Natural killer cell treated with Interleukin-12 subunit alpha and Interleukin-12 subunit beta and Interleukin-15 and Interleukin-18, amount 100 ng/mL, for 72 hours (primary cell): ENCODE measurements at regions not wholly inside any gene's neighbourhood (a gene's known extent, or its start where the extent isn't known, plus 50 kb on each side); places are given as distances from the start of the nearest gene placed in this dataset.
A peak's percentile ranks its signal among the peaks of the same experiment; 100 is the strongest.

ENCODE experiments used
- ATAC-seq, 2 donors: fragments of 150-1000 bp; cut with Tn5 transposase in 1 of 2; sonication (Bioruptor Pico), chemical (Tn5 transposase) in 1 of 2; 2 replicates each; pipeline ENCODE4 v1.10.0; 2021
- DNase-seq: peaks from one replicate; pipeline ENCODE4 v3.0.0; 2022; ENCODE audit warnings: low spot score
- H3K27ac Mint-ChIP-seq, 2 donors: 1 replicate in 1 of 2; 2 replicates in 1 of 2; pipeline ENCODE4 v1.8.0; 2022; ENCODE audit warnings: mixed read lengths in 2 of 2, mild to moderate bottlenecking in 1 of 2, moderate library complexity in 1 of 2
- H3K27me3 Mint-ChIP-seq, 2 donors: 1 replicate in 1 of 2; 2 replicates in 1 of 2; pipeline ENCODE4 v1.8.0; 2022; ENCODE audit warnings: mixed read lengths in 2 of 2
- H3K36me3 Mint-ChIP-seq: one replicate; pipeline ENCODE4 v1.8.0; 2022; ENCODE audit warnings: mixed read lengths
- H3K4me1 Mint-ChIP-seq, 2 donors: 1 replicate in 1 of 2; 2 replicates in 1 of 2; pipeline ENCODE4 v1.8.0; 2022; ENCODE audit warnings: low read depth in 2 of 2, mixed read lengths in 2 of 2, mild to moderate bottlenecking in 1 of 2
- H3K4me3 Mint-ChIP-seq: one replicate; pipeline ENCODE4 v1.8.0; 2022; ENCODE audit warnings: mixed read lengths
- H3K9me3 Mint-ChIP-seq: 2 replicates; pipeline ENCODE4 v1.8.0; 2022; ENCODE audit warnings: mixed read lengths

DNA sequence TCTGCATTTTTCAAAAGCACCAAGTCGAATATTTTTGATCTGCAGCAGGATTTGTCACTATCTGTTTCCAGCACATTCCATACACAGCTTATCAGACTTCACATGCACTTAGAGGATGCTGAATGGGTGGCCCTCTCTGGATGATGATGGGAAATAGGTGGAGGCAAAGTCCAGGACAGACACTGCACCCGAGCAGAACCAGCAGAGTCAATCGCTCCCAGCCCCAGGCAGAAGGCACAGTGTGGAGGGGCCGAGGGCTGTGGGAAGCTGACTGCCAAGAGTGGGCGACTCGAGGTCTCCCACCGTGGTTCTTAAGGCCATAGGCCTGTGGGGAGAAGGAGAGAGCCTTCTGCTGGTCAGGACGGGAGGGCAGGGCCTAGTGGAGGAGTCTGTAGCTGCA, 490.2 kb upstream of the MGMT start:
- Mint-ChIP-seq H3K27ac (no peak overlapping the region), H3K4me3 (no peak overlapping the region), H3K36me3 (no peaks in the 10 kb centered on the region), H3K27me3 (no peaks in the 10 kb centered on the region), H3K9me3 (no peaks in the 10 kb centered on the region), H3K4me1 (no peaks in the 10 kb centered on the region)
- DNase-seq, result no peak
- no peak for ATAC-seq

DNA sequence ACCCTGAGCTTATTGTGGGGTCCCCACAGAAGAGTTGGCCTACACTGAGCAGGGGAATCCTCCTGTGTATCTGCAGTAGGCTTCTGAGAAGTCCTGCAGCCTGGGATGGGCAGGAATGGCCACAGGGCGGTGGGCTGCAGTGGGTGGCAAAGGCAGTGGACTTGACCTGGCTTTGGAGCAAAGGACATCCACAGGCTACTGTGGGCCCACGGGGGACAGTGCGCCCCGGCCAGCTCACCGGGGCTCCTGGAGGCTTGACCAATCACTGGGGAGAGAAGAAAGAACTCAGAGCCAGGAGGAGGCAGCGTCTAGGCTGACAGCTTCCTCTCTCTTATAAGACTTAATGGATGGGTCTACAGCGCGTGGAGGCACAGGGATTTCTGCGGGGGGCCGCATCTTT, 488.8 kb upstream of the MGMT start:
- Mint-ChIP-seq H3K27ac (no peak overlapping the region), H3K9me3 (no peaks in the 10 kb centered on the region), H3K36me3 (no peaks in the 10 kb centered on the region), H3K27me3 (no peaks in the 10 kb centered on the region), H3K4me3 (no peak overlapping the region), H3K4me1 (no peaks in the 10 kb centered on the region)
- DNase-seq (no peak), ATAC-seq (peak; percentile 13 to 14)

DNA sequence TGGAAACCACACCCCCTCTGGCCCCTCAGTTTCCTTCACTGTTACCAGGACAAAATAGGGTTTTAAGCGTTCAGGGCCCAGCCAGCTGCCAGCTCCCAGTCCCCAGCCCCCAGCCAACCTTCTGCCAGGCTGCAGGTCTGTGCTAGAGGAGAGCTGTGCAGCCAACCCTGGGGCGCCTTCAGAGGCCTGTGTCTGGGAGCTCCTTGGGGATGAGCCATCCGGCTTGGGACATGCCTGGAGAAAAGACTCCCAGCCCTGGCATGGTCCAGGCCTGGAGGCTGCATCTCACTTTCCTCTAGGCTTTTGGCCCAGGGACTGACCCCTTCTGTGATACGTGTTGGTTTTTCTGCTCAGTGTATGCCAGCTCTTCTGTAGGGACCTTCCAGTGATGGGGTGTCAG, 487.6 kb upstream of the MGMT start:
- Mint-ChIP-seq H3K9me3 (no peaks in the 10 kb centered on the region), H3K4me1 (no peaks in the 10 kb centered on the region), H3K36me3 (no peaks in the 10 kb centered on the region), H3K27me3 (peaks cover 0 to under 1% of the 10 kb centered on the region in 2 donors), H3K4me3 (no peak overlapping the region), H3K27ac (no peak overlapping the region)
- ATAC-seq, result peak; percentile 2 to 29
- DNase-seq, result no peak

DNA sequence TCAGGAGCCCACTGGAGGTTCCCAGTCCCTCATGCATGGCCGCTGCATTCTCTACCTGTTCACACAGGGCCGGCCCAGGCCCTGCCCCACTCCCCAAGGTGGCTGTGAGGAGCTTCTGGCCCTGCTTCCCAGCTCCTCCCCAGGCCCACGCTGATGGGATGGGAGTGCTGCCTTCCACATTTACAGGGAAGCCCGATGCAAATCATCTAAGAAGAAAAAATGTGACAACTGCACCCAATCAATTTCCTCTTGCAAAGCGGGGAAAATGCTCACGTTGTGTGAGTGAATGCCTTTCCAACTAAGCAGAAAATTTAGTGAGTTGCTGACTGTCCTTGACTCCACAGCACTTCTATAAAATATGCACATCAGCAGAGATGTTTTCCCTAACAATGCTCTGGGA, 485.8 kb upstream of the MGMT start:
- ATAC-seq, result no peak
- H3K4me1 Mint-ChIP-seq, result no peaks in the 10 kb centered on the region
- no peaks in the 10 kb centered on the region for H3K9me3 Mint-ChIP-seq

DNA sequence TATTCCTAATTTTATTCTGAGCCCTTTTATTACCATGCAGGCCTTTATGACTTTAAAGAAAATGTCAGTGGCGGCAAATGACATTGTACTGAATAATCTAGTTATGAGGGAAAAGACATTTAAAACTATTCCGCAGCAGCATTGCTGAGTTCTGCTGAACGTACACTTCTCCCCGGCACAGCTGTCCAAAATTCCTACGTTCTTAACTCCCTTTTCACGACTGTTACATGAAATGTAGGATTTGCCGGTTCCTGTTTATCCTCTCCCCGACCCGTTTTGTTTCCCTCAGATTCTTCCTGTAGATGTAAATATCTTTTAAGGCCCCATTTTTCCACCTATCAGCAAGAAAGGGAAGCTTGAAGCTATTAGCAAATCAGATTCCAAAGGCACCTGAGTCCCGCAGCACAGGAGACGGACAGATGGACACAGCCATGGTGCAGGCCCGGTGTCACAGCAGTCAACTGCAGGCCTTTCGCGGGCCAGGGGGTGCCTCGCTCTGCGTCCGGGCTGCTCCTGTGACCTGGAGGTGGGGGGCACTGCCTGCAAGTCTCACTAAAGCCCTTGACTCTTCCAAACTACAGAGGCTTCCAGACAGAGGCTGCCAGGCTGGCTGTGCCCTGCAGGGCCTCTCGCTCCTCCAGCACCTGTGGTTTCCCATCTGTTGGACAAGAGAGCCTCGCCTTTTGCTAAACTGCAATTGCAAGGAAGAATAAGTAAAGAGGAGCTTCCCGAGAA, 485.0 kb upstream of the MGMT start:
- H3K9me3 Mint-ChIP-seq, result no peaks in the 10 kb centered on the region
- ATAC-seq, result no peak

More for the DNA sequence above, 485.8 kb upstream of the MGMT start:
- Mint-ChIP-seq H3K27me3 (peaks cover 0 to 9% of the 10 kb centered on the region in 2 donors), H3K27ac (no peak overlapping the region), H3K36me3 (no peaks in the 10 kb centered on the region), H3K4me3 (no peak overlapping the region)
- no peak for DNase-seq

GRCh38 chr10:128982616-128982915, 484.5 kb upstream of the MGMT start:
- ATAC-seq, result no peak
- Mint-ChIP-seq H3K36me3 (no peaks in the 10 kb centered on the region), H3K4me1 (no peaks in the 10 kb centered on the region), H3K9me3 (no peaks in the 10 kb centered on the region), H3K27me3 (peaks cover 3 to 13% of the 10 kb centered on the region in 2 donors), H3K4me3 (no peak overlapping the region), H3K27ac (no peak overlapping the region)
- DNase-seq, result no peak

More for the DNA sequence above, 485.0 kb upstream of the MGMT start:
- Mint-ChIP-seq H3K27me3 (peaks cover 0 to 9% of the 10 kb centered on the region in 2 donors), H3K4me1 (no peaks in the 10 kb centered on the region), H3K27ac (no peak overlapping the region), H3K4me3 (no peak overlapping the region), H3K36me3 (no peaks in the 10 kb centered on the region)
- DNase-seq, result no peak

- H3K27me3 Mint-ChIP-seq, result peaks cover 13 to 16% of the 10 kb centered on the region in 2 donors
- DNase-seq, result no peak
- no peak overlapping the region for H3K4me3 Mint-ChIP-seq
- no peaks in the 10 kb centered on the region for H3K9me3 Mint-ChIP-seq
- H3K36me3 Mint-ChIP-seq, result no peaks in the 10 kb centered on the region
- no peaks in the 10 kb centered on the region for H3K4me1 Mint-ChIP-seq
- no peak overlapping the region for H3K27ac Mint-ChIP-seq
- ATAC-seq, result no peak
Measured at GRCh38 chr10:128985036-128985435, 482.0 kb upstream of the MGMT start.

- ATAC-seq, result no peak
- Mint-ChIP-seq H3K27me3 (peaks cover 9 to 23% of the 10 kb centered on the region in 2 donors), H3K36me3 (no peaks in the 10 kb centered on the region), H3K27ac (no peak overlapping the region), H3K4me1 (no peaks in the 10 kb centered on the region), H3K4me3 (no peak overlapping the region), H3K9me3 (no peaks in the 10 kb centered on the region)
- DNase-seq, result no peak
Measured at GRCh38 chr10:128990986-128991385, 476.1 kb upstream of the MGMT start.

- no peak for DNase-seq
- no peak overlapping the region for H3K4me3 Mint-ChIP-seq
- H3K27me3 Mint-ChIP-seq, result peaks cover 5 to 18% of the 10 kb centered on the region in 2 donors
- no peaks in the 10 kb centered on the region for H3K36me3 Mint-ChIP-seq
- no peaks in the 10 kb centered on the region for H3K9me3 Mint-ChIP-seq
- H3K27ac Mint-ChIP-seq, result no peak overlapping the region
- no peaks in the 10 kb centered on the region for H3K4me1 Mint-ChIP-seq
- ATAC-seq, result no peak
Measured at GRCh38 chr10:128992770-128993169, 474.3 kb upstream of the MGMT start.

GRCh38 chr10:128993443-128993842, 473.6 kb upstream of the MGMT start:
- no peak overlapping the region for H3K4me3 Mint-ChIP-seq
- ATAC-seq (peak in 1 of 2 donors; percentile 41), DNase-seq (no peak)
- H3K9me3 Mint-ChIP-seq, result no peaks in the 10 kb centered on the region
- H3K36me3 Mint-ChIP-seq, result no peaks in the 10 kb centered on the region
- H3K27me3 Mint-ChIP-seq, result peaks cover 5 to 11% of the 10 kb centered on the region in 2 donors
- H3K27ac Mint-ChIP-seq, result no peak overlapping the region
- H3K4me1 Mint-ChIP-seq, result no peaks in the 10 kb centered on the region

DNA sequence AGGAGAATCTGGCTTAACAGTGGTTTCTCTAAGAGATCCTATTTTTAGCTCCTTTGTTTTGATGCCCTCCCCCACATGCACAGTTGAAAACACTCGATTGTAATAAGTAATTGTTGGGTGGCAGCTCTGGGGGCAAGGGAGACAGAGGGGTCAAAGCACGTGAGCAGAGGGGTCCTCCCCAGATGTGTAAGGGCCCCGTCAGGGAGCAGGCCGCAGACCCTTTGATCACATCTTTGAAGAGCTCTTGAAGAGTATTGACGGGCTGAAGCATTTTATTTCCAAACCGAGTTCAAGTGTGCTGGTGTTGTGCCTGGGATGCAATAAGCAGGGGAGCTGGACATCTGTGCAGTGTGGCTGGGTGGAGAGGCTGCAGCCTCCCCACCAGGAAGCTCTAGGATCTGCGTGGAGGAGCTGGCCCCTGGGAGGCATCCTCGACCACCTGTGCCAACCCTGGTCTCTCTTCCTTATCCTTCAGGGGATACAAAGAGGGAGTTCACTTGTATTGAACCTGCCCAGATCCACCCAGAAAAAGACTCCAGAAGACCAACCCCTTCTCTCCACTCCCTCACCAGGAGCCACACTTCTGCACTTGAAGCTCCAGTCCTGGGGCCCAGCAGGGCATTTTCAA, 473.0 kb upstream of the MGMT start:
- H3K4me1 Mint-ChIP-seq, result no peaks in the 10 kb centered on the region
- H3K4me3 Mint-ChIP-seq, result no peak overlapping the region
- H3K27ac Mint-ChIP-seq, result no peak overlapping the region
- H3K27me3 Mint-ChIP-seq, result peaks cover 5 to 7% of the 10 kb centered on the region in 2 donors
- ATAC-seq, result no peak
- DNase-seq, result no peak
- H3K9me3 Mint-ChIP-seq, result no peaks in the 10 kb centered on the region
- no peaks in the 10 kb centered on the region for H3K36me3 Mint-ChIP-seq

GRCh38 chr10:128994598-128995143, 472.4 kb upstream of the MGMT start:
- ATAC-seq (no peak), DNase-seq (no peak)

DNA sequence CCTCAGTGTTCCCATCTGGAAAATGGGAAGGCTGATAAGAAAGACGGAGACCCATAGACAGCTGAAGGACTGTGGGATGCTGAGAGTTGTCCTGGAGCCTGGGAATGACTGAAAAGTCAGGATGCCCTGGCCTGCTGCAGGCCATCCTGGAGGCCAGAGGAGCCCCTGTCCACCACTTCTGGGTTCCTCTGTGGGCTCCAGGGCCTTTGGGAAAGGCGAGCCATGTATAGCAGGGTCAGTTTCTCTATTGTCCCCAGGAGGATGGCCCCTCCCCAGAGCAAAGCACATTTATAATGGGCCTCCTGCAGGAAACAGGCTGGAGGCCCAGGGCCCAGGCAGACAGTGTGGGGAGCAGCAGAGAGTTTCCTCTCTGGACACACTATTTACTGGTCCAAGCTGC, 471.4 kb upstream of the MGMT start:
- no peaks in the 10 kb centered on the region for H3K9me3 Mint-ChIP-seq
- no peaks in the 10 kb centered on the region for H3K4me1 Mint-ChIP-seq
- no peaks in the 10 kb centered on the region for H3K36me3 Mint-ChIP-seq
- DNase-seq (no peak), ATAC-seq (no peak)
- H3K27me3 Mint-ChIP-seq, result peaks cover 7% of the 10 kb centered on the region in 2 donors
- H3K4me3 Mint-ChIP-seq, result no peak overlapping the region
- no peak overlapping the region for H3K27ac Mint-ChIP-seq

More at GRCh38 chr10:128994598-128995143, 472.4 kb upstream of the MGMT start:
- Mint-ChIP-seq H3K4me1 (no peaks in the 10 kb centered on the region), H3K27ac (no peak overlapping the region), H3K9me3 (no peaks in the 10 kb centered on the region), H3K36me3 (no peaks in the 10 kb centered on the region), H3K4me3 (no peak overlapping the region), H3K27me3 (peaks cover 6 to 7% of the 10 kb centered on the region in 2 donors)

GRCh38 chr10:128996092-128996491, 470.9 kb upstream of the MGMT start:
- Mint-ChIP-seq H3K36me3 (no peaks in the 10 kb centered on the region), H3K9me3 (no peaks in the 10 kb centered on the region), H3K4me3 (no peak overlapping the region), H3K4me1 (no peaks in the 10 kb centered on the region), H3K27me3 (peaks cover 6 to 7% of the 10 kb centered on the region in 2 donors), H3K27ac (no peak overlapping the region)
- no peak for DNase-seq
- no peak for ATAC-seq
